ENCODE measurements at regions not wholly inside any gene's neighbourhood (a gene's known extent, or its start where the extent isn't known, plus 50 kb on each side); places are given as distances from the start of the nearest gene placed in this dataset.

- no peak for DNase-seq
- no peaks in the 10 kb centered on the region for H3K27me3 ChIP-seq
- H3K27ac ChIP-seq, result no peak overlapping the region
- intact Hi-C loops (cut with DNase I; ENCODE audit: low total_unique reads), result no loop called here
- H3K9me3 ChIP-seq, result no peaks in the 10 kb centered on the region
- H3K4me1 ChIP-seq, result no peaks in the 10 kb centered on the region
- TF ChIP-seq POLR2A (IDR thresholded peaks at IDR 0.05) (no peak), CTCF (IDR thresholded peaks at IDR 0.05) (no peak)
- no peak overlapping the region for H3K4me3 ChIP-seq
- no peaks in the 10 kb centered on the region for H3K36me3 ChIP-seq (ENCODE audit: low read depth, missing control alignments)
- WGBS, 2 donors, result 56 to 84% methylated on average over 3 to 10 of the region's 10 CpGs
Observed at GRCh38 chr4:32215277-32215676, 1495.1 kb downstream of the PCDH7 start.

- H3K36me3 ChIP-seq (ENCODE audit: low read depth, missing control alignments), result no peaks in the 10 kb centered on the region
- no peaks in the 10 kb centered on the region for H3K9me3 ChIP-seq
- intact Hi-C loops (cut with DNase I; ENCODE audit: low total_unique reads), result no loop called here
- H3K4me1 ChIP-seq, result no peaks in the 10 kb centered on the region
- H3K27ac ChIP-seq, result no peak overlapping the region
- H3K4me3 ChIP-seq, result peak overlapping the region in 1 of 2 donors; percentile 42
- TF ChIP-seq POLR2A (IDR thresholded peaks at IDR 0.05) (no peak), CTCF (IDR thresholded peaks at IDR 0.05) (no peak)
- 66 to 76% methylated on average over 5 to 9 of the region's 9 CpGs for WGBS, 2 donors
- no peaks in the 10 kb centered on the region for H3K27me3 ChIP-seq
- no peak for DNase-seq
Observed at GRCh38 chr4:32216502-32216901, 1496.3 kb downstream of the PCDH7 start.

- Histone ChIP-seq H3K27me3 (no peaks in the 10 kb centered on the region), H3K4me3 (no peak overlapping the region), H3K9me3 (no peaks in the 10 kb centered on the region), H3K4me1 (no peaks in the 10 kb centered on the region), H3K27ac (no peak overlapping the region), H3K36me3 (ENCODE audit: low read depth, missing control alignments) (no peaks in the 10 kb centered on the region)
- TF ChIP-seq POLR2A (IDR thresholded peaks at IDR 0.05), result no peak
- no peak for TF ChIP-seq CTCF (IDR thresholded peaks at IDR 0.05)
- intact Hi-C loops (cut with DNase I; ENCODE audit: low total_unique reads), result no loop called here
- WGBS, 2 donors, result 59 to 87% methylated on average over 3 of the region's 3 CpGs
- no peak for DNase-seq
Observed at GRCh38 chr4:32219306-32220075, 1499.3 kb downstream of the PCDH7 start.

GRCh38 chr4:32226204-32226603 lies 1506.0 kb downstream of the PCDH7 start:
- Histone ChIP-seq H3K4me1 (no peaks in the 10 kb centered on the region), H3K4me3 (no peak overlapping the region), H3K27me3 (no peaks in the 10 kb centered on the region), H3K27ac (no peak overlapping the region), H3K9me3 (no peaks in the 10 kb centered on the region), H3K36me3 (ENCODE audit: low read depth, missing control alignments) (no peaks in the 10 kb centered on the region)
- intact Hi-C loops (cut with DNase I; ENCODE audit: low total_unique reads), result no loop called here
- DNase-seq, result no peak
- TF ChIP-seq CTCF (IDR thresholded peaks at IDR 0.05) (no peak), POLR2A (IDR thresholded peaks at IDR 0.05) (no peak)

- Histone ChIP-seq H3K9me3 (no peaks in the 10 kb centered on the region), H3K4me3 (no peak overlapping the region), H3K36me3 (ENCODE audit: low read depth, missing control alignments) (no peaks in the 10 kb centered on the region), H3K4me1 (no peaks in the 10 kb centered on the region), H3K27ac (no peak overlapping the region), H3K27me3 (no peaks in the 10 kb centered on the region)
- no peak for TF ChIP-seq CTCF (IDR thresholded peaks at IDR 0.05)
- TF ChIP-seq POLR2A (IDR thresholded peaks at IDR 0.05), result no peak
- 85 to 86% methylated on average over 2 of the region's 2 CpGs for WGBS, 2 donors
- DNase-seq, result no peak
- intact Hi-C loops (cut with DNase I; ENCODE audit: low total_unique reads), result no loop called here
Observed at GRCh38 chr4:32226733-32227132, 1506.6 kb downstream of the PCDH7 start.
